Breast epithelium (tissue), 4 donors: ENCODE measurements at regions not wholly inside any gene's neighbourhood (a gene's known extent, or its start where the extent isn't known, plus 50 kb on each side); places are given as distances from the start of the nearest gene placed in this dataset.

Experiments used
- DNase-seq, 2 donors: peaks; one replicate each; pipeline ENCODE4 v3.0.0-alpha.2; 2019; ENCODE audit warnings: low spot score in 2 of 2
- H3K27ac ChIP-seq, 2 donors: fragments of 200-600 bp; sonication (generic) in 1 of 2; one replicate each; pipeline ENCODE4 v1.5.1; 2016 to 2019; ENCODE audit warnings: mild to moderate bottlenecking in 1 of 2
- H3K27me3 ChIP-seq, 2 donors: fragments of 200-600 bp; sonication (generic) in 1 of 2; one replicate each; pipeline versions ENCODE4 v1.5.1 to v1.6.0; 2017 to 2019; ENCODE audit warnings: control low read depth in 1 of 2, mild to moderate bottlenecking in 1 of 2
- H3K36me3 ChIP-seq: fragments of 200-600 bp; one replicate; pipeline ENCODE4 v1.5.1; 2019
- H3K4me1 ChIP-seq, 2 donors: fragments of 200-600 bp; sonication (generic); one replicate each; pipeline ENCODE4 v1.5.1; 2016 to 2019; ENCODE audit warnings: control low read depth in 1 of 2
- H3K4me3 ChIP-seq, 3 donors: fragments of 200-600 bp; sonication (generic); 1 replicate in 2 of 3; 2 replicates in 1 of 3; pipeline ENCODE4 v1.5.1; 2016 to 2019; ENCODE audit warnings: mild to moderate bottlenecking in 3 of 3, moderate library complexity in 2 of 3
- H3K9me3 ChIP-seq, 2 donors: fragments of 200-600 bp; sonication (generic) in 1 of 2; one replicate each; pipeline ENCODE4 v1.5.1; 2016 to 2019; ENCODE audit warnings: control low read depth in 1 of 2
- CTCF ChIP-seq, 3 donors: fragments of 450-650 bp; IDR thresholded peaks; one replicate each; pipeline ENCODE4 v1.5.1; 2016 to 2017; ENCODE audit warnings: antibody characterized with exemption in 3 of 3, mild to moderate bottlenecking in 3 of 3, moderate library complexity in 3 of 3
- POLR2A ChIP-seq: fragments of 450-650 bp; IDR thresholded peaks from one replicate; pipeline ENCODE4 v1.6.1; 2016; ENCODE audit warnings: antibody characterized with exemption, mild to moderate bottlenecking, moderate library complexity
- POLR2AphosphoS5 ChIP-seq, 3 donors: sonication (generic); formaldehyde crosslinking; IDR thresholded peaks; one replicate each; pipeline ENCODE4 v1.6.1; 2017; ENCODE audit warnings: antibody characterized with exemption in 3 of 3
- intact Hi-C: fragments of 100-400 bp; cut with DNase I; formaldehyde crosslinking; loops from one replicate; pipeline ENCODE4 v1.15.1; 2023; ENCODE audit warnings: low total_unique reads

- TF ChIP-seq CTCF (IDR thresholded peaks at IDR 0.05), result peak in 1 of 3 donors; percentile 47
- TF ChIP-seq POLR2AphosphoS5 (IDR thresholded peaks at IDR 0.05), result no peak
- H3K9me3 ChIP-seq, result no peaks in the 10 kb centered on the region
- no peaks in the 10 kb centered on the region for H3K36me3 ChIP-seq
- H3K27ac ChIP-seq, result peak overlapping the region; percentile 57 to 86
- intact Hi-C loops, result no loop called here
- peaks cover 0 to 8% of the 10 kb centered on the region in 2 donors for H3K27me3 ChIP-seq
- H3K4me1 ChIP-seq, result no peaks in the 10 kb centered on the region
- peak overlapping the region; percentile 58 to 92 (median 75) for H3K4me3 ChIP-seq
- DNase-seq, result peak; percentile 35 to 62
These were observed 84.2 kb upstream of the MKI67 start for GRCh38 chr10:128210215-128211063.

GRCh38 chr10:128211064-128211504 is 84.9 kb upstream of the MKI67 start:
- no peaks in the 10 kb centered on the region for H3K36me3 ChIP-seq
- no peak for TF ChIP-seq POLR2A
- TF ChIP-seq CTCF (IDR thresholded peaks at IDR 0.05), result no peak
- no peak for TF ChIP-seq POLR2AphosphoS5 (IDR thresholded peaks at IDR 0.05)
- no peaks in the 10 kb centered on the region for H3K4me1 ChIP-seq
- peak overlapping the region in 1 of 2 donors; percentile 86 for H3K27ac ChIP-seq
- H3K9me3 ChIP-seq, result no peaks in the 10 kb centered on the region
- peak overlapping the region; percentile 58 to 92 (median 75) for H3K4me3 ChIP-seq
- no peak for DNase-seq
- H3K27me3 ChIP-seq, result peaks cover 0 to 8% of the 10 kb centered on the region in 2 donors
- intact Hi-C loops, result no loop called here

GRCh38 chr10:128211953-128212727 is 85.9 kb upstream of the MKI67 start:
- peak overlapping the region in 2 of 3 donors; percentile 8 to 30 for H3K4me3 ChIP-seq
- no peaks in the 10 kb centered on the region for H3K36me3 ChIP-seq
- H3K27ac ChIP-seq, result no peak overlapping the region
- no peaks in the 10 kb centered on the region for H3K4me1 ChIP-seq
- no peaks in the 10 kb centered on the region for H3K9me3 ChIP-seq
- no peak for TF ChIP-seq POLR2A
- peak; percentile 49 to 86 (median 79) for TF ChIP-seq CTCF (IDR thresholded peaks at IDR 0.05)
- no peak for TF ChIP-seq POLR2AphosphoS5 (IDR thresholded peaks at IDR 0.05)
- DNase-seq, result peak; percentile 73 to 77
- intact Hi-C loops, result no loop called here
- no peaks in the 10 kb centered on the region for H3K27me3 ChIP-seq

- no peak for TF ChIP-seq POLR2AphosphoS5 (IDR thresholded peaks at IDR 0.05)
- Histone ChIP-seq H3K36me3 (no peaks in the 10 kb centered on the region), H3K27ac (no peak overlapping the region), H3K27me3 (no peaks in the 10 kb centered on the region), H3K4me1 (no peaks in the 10 kb centered on the region), H3K9me3 (no peaks in the 10 kb centered on the region), H3K4me3 (no peak overlapping the region)
- DNase-seq, result no peak
- intact Hi-C loops, result no loop called here
These were observed 86.9 kb upstream of the MKI67 start for GRCh38 chr10:128213156-128213555.

GRCh38 chr10:128215733-128216132 is 89.5 kb upstream of the MKI67 start:
- intact Hi-C loops, result no loop called here
- H3K27ac ChIP-seq, result no peak overlapping the region
- no peak for DNase-seq

More at GRCh38 chr10:128215733-128216132, 89.5 kb upstream of the MKI67 start:
- Histone ChIP-seq H3K27me3 (no peaks in the 10 kb centered on the region), H3K4me1 (no peaks in the 10 kb centered on the region), H3K4me3 (no peak overlapping the region), H3K36me3 (no peaks in the 10 kb centered on the region), H3K9me3 (no peaks in the 10 kb centered on the region)
- TF ChIP-seq POLR2A (no peak), CTCF (IDR thresholded peaks at IDR 0.05) (no peak), POLR2AphosphoS5 (IDR thresholded peaks at IDR 0.05) (no peak)
